ENCODE measurements at regions not wholly inside any gene's neighbourhood (a gene's known extent, or its start where the extent isn't known, plus 50 kb on each side); places are given as distances from the start of the nearest gene placed in this dataset.

DNA sequence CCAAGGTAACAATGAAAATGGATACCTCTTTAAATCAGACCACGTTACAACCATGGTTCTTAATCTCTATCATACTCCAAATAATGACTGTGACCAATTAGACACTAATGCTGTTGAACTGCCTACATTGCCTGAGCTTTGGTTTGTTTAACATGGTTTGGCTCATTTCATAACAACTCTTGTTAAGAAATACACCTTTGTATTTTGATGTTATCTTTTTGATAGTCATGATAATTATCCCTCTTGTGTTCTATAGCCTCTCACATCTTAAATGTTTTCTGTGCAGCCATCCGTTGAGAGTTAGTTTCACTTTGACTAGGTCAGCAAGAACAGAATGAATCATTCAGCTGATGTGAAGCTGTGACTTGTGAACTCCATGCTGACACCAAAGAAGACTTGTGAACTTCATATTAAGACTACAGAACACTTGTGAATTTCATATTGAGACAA is 75.5 kb upstream of the RERGL start:
- H3K36me3 ChIP-seq, result no peaks in the 10 kb centered on the region
- H3K9me3 ChIP-seq, result peaks cover 0 to 3% (median 0%) of the 10 kb centered on the region in 8 donors
- DNase-seq, result no peak
- peaks cover 0 to 6% (median 0%) of the 10 kb centered on the region in 6 donors for H3K4me1 ChIP-seq
- TF ChIP-seq POLR2A (IDR thresholded peaks at IDR 0.05) (no peak), POLR2AphosphoS5 (IDR thresholded peaks at IDR 0.05) (no peak)
- TF ChIP-seq, protein P1, sequence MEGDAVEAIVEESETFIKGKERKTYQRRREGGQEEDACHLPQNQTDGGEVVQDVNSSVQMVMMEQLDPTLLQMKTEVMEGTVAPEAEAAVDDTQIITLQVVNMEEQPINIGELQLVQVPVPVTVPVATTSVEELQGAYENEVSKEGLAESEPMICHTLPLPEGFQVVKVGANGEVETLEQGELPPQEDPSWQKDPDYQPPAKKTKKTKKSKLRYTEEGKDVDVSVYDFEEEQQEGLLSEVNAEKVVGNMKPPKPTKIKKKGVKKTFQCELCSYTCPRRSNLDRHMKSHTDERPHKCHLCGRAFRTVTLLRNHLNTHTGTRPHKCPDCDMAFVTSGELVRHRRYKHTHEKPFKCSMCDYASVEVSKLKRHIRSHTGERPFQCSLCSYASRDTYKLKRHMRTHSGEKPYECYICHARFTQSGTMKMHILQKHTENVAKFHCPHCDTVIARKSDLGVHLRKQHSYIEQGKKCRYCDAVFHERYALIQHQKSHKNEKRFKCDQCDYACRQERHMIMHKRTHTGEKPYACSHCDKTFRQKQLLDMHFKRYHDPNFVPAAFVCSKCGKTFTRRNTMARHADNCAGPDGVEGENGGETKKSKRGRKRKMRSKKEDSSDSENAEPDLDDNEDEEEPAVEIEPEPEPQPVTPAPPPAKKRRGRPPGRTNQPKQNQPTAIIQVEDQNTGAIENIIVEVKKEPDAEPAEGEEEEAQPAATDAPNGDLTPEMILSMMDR (IDR thresholded peaks at IDR 0.05 in 8 of 11, conservative IDR thresholded peaks at IDR 0.05 in 3 of 11), result no peak
- intact Hi-C loops (cut with DNase I; ENCODE audit: low total_unique reads), result no loop called here
- H3K27me3 ChIP-seq (replicated peaks in 1 of 7), result no peaks in the 10 kb centered on the region
- 17 to 29% (median 22%) methylated on average over 2 of the region's 2 CpGs for WGBS, 5 donors
- H3K4me3 ChIP-seq, result peak overlapping the region in 2 of 8 donors; percentile 1 to 6
- H3K27ac ChIP-seq, result no peak overlapping the region

DNA sequence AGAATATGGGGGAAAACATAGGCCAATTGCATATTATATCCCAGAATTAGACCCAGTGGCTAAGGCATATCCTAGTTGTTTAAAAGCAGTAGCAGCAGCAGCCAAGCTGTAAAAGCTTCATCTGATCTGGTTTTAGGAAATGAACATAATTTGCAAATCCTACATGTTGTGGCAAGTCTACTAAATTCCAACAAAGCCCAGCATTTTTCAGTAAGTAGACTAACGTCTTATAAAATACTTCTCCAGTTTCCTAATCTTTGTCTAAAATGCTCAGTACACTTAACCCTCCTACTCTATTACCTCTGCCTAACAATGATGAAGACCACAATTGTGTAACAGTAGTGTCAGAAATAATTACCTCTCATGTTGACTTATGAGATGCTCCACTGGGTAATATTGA is 70.9 kb upstream of the RERGL start:
- no peak overlapping the region for H3K4me3 ChIP-seq
- intact Hi-C loops (cut with DNase I; ENCODE audit: low total_unique reads), result no loop called here
- WGBS, 5 donors, result 61 to 93% (median 82%) methylated on average over 1 of the region's 1 CpG

DNA sequence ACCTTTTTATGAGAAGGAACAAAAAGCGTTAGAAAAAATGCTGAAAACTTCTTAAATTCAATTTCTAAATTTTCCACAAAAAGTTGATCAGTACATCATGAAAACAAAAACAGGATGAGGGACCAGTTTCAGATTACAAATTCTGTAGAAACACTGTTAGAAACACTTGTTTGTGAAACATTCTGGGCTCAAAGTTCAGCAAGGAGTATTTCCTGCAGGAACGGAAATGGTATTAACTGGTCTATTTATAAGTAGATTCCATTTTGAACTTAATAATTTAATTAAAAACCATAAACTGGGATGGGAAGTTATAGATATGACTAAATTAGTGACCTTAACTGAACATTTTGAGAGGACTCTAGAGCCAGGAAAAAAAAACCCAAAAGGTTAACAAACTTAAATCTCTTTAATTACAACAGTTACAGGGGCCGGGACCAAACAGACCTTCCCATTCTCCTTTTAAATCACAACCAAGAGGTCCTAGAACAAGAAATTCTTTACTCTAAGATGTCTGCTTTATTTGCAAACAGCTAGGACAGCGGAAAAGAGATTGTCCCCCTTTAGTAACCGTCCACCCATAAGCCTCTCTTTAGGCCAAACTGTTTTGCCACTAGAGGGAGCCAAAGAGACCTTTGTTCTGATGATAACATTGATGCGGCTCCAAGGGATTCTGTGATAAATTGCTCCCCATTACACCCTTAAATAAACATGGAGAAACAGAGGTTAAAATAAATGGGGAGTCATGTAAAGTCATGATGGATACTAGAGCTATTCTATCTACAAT is 69.0 kb upstream of the RERGL start:
- no peaks in the 10 kb centered on the region for H3K36me3 ChIP-seq
- 78 to 87% (median 81%) methylated on average over 6 of the region's 6 CpGs for WGBS, 5 donors
- no peak overlapping the region for H3K4me3 ChIP-seq

More for the DNA sequence above, 70.9 kb upstream of the RERGL start:
- Histone ChIP-seq H3K27me3 (replicated peaks in 1 of 7) (no peaks in the 10 kb centered on the region), H3K27ac (no peak overlapping the region), H3K4me1 (peaks cover 0 to 4% (median 0%) of the 10 kb centered on the region in 6 donors), H3K9me3 (peaks cover 0 to 29% (median 11%) of the 10 kb centered on the region in 8 donors), H3K36me3 (no peaks in the 10 kb centered on the region)
- DNase-seq, result no peak
- TF ChIP-seq POLR2AphosphoS5 (IDR thresholded peaks at IDR 0.05), result no peak
- TF ChIP-seq POLR2A (IDR thresholded peaks at IDR 0.05), result no peak
- TF ChIP-seq, protein P1 (IDR thresholded peaks at IDR 0.05 in 8 of 11, conservative IDR thresholded peaks at IDR 0.05 in 3 of 11), result no peak

DNA sequence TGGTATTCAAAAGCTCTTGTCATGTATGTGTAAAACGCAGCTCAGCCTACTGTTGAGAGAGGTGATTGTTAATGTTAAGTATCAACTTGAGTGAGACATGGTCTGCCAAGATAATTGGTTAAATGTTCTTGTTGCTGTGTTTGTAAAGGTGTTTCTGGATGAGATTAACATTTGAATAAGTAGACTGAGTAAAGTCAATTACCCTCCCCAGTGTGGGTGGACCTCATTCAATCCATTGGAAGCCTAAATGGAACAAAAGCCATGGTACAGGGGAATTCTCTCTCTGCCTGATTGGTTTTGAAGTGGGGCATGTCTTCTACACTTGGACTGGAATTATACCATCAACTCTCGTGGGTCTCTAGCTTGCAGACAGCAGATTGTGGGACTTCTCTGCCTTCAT is 63.8 kb upstream of the RERGL start:
- no peak overlapping the region for H3K4me3 ChIP-seq
- DNase-seq, result no peak
- H3K9me3 ChIP-seq, result peaks cover 0 to 32% (median 11%) of the 10 kb centered on the region in 8 donors
- H3K4me1 ChIP-seq, result no peaks in the 10 kb centered on the region
- no peak overlapping the region for H3K27ac ChIP-seq
- intact Hi-C loops (cut with DNase I; ENCODE audit: low total_unique reads), result no loop called here
- TF ChIP-seq POLR2A (IDR thresholded peaks at IDR 0.05) (no peak), POLR2AphosphoS5 (IDR thresholded peaks at IDR 0.05) (no peak)
- TF ChIP-seq, protein P1 (IDR thresholded peaks at IDR 0.05 in 8 of 11, conservative IDR thresholded peaks at IDR 0.05 in 3 of 11), result no peak
- WGBS, 5 donors, result 73 to 87% (median 81%) methylated on average over 2 of the region's 2 CpGs
- H3K27me3 ChIP-seq (replicated peaks in 1 of 7), result no peaks in the 10 kb centered on the region
- H3K36me3 ChIP-seq, result no peaks in the 10 kb centered on the region

More for the DNA sequence above, 69.0 kb upstream of the RERGL start:
- intact Hi-C loops (cut with DNase I; ENCODE audit: low total_unique reads), result no loop called here
- H3K4me1 ChIP-seq, result no peaks in the 10 kb centered on the region
- peaks cover 0 to 34% (median 11%) of the 10 kb centered on the region in 8 donors for H3K9me3 ChIP-seq
- no peaks in the 10 kb centered on the region for H3K27me3 ChIP-seq (replicated peaks in 1 of 7)
- DNase-seq, result no peak
- TF ChIP-seq, protein P1 (IDR thresholded peaks at IDR 0.05 in 8 of 11, conservative IDR thresholded peaks at IDR 0.05 in 3 of 11), result peak in 8 of 11 experiments; percentile 11 to 69 (median 54)
- TF ChIP-seq POLR2AphosphoS5 (IDR thresholded peaks at IDR 0.05) (no peak), POLR2A (IDR thresholded peaks at IDR 0.05) (no peak)
- no peak overlapping the region for H3K27ac ChIP-seq

Data from spleen (tissue), 11 donors.